ENCODE measurements at regions not wholly inside any gene's neighbourhood (a gene's known extent, or its start where the extent isn't known, plus 50 kb on each side); places are given as distances from the start of the nearest gene placed in this dataset.

GRCh38 chr12:89951694-89952060 is 243.0 kb upstream of the ATP2B1 start:
- TF ChIP-seq CTCF (IDR thresholded peaks at IDR 0.05) (no peak), POLR2A (IDR thresholded peaks at IDR 0.05) (no peak), POLR2AphosphoS5 (IDR thresholded peaks at IDR 0.05) (no peak)
